Right lobe of liver (tissue), 4 donors: ENCODE measurements at regions not wholly inside any gene's neighbourhood (a gene's known extent, or its start where the extent isn't known, plus 50 kb on each side); places are given as distances from the start of the nearest gene placed in this dataset.

Experiments used
- CTCF ChIP-seq, 4 donors: fragments of 200-600 bp in 3 of 4; fragments of 450-650 bp in 1 of 4; IDR thresholded peaks; one replicate each; pipeline versions ENCODE4 v1.5.1 to v1.8.0; 2016 to 2022; ENCODE audit warnings: antibody characterized with exemption in 4 of 4, mild to moderate bottlenecking in 2 of 4
- POLR2A ChIP-seq: fragments of 450-650 bp; IDR thresholded peaks from one replicate; pipeline ENCODE4 v1.6.1; 2017; ENCODE audit warnings: antibody characterized with exemption, mild to moderate bottlenecking
- donor health status: DM: no; HTN: no; CAD: no.
- donor health status: DM: no; HTN: no; CAD: no.
- donor health status: DM: no; HTN: yes; CAD: no.

GRCh38 chr10:8534096-8534495 lies 479.6 kb downstream of the GATA3 start:
- no peak for TF ChIP-seq CTCF (IDR thresholded peaks at IDR 0.05)
- TF ChIP-seq POLR2A = no peak
